C4-2B (cell line): ENCODE measurements at regions not wholly inside any gene's neighbourhood (a gene's known extent, or its start where the extent isn't known, plus 50 kb on each side); places are given as distances from the start of the nearest gene placed in this dataset.
"Not testable (repeated sequence)": the region's sequence is repeated elsewhere in the genome, so short reads cannot be mapped to it uniquely, and the experiment has no call there.

ENCODE experiments used
- CTCF ChIP-seq: fragments of 450-650 bp; conservative IDR thresholded peaks from 2 replicates; pipeline ENCODE4 v1.5.1; 2017; ENCODE audit warnings: mild to moderate bottlenecking
- ZFX ChIP-seq: fragments of 450-650 bp; IDR thresholded peaks from 2 replicates; pipeline ENCODE4 v1.6.1; 2017

DNA sequence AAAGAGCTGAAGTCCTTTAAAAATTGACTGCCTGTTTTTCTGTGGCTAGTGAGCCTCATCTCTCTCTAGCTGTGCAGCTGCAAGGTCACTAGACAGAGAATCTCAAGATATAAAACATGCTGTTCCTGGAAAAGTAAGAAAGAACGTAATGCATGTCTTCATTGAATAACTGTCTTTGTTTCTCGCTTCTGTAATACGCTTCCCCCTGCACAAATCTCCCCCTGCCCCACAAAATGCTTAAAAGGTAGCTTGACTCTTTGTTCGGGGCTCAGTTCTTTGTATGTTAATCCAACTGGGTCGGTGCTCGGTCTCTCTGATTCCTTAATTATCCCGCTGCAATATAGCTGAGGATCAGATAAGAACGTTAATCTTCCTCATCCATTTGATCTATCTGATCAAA, 1495.9 kb upstream of the DDX18 start:
- not testable (repeated sequence) for TF ChIP-seq CTCF, ZFX
